Ovary (tissue), 7 donors: ENCODE measurements at regions not wholly inside any gene's neighbourhood (a gene's known extent, or its start where the extent isn't known, plus 50 kb on each side); places are given as distances from the start of the nearest gene placed in this dataset.

ENCODE experiments used
- DNase-seq, 5 donors: peaks; one replicate each; pipeline ENCODE4 v3.0.0-alpha.2; 2019 to 2020
- H3K27ac ChIP-seq, 2 donors: fragments of 200-600 bp; one replicate each; pipeline versions ENCODE4 v1.5.1 to v1.8.0; 2019 to 2022
- H3K27me3 ChIP-seq: fragments of 200-600 bp; one replicate; pipeline ENCODE4 v1.8.0; 2022
- H3K36me3 ChIP-seq: fragments of 200-600 bp; sonication (generic); one replicate; pipeline ENCODE4 v1.5.1; 2019
- H3K4me1 ChIP-seq: one replicate; pipeline ENCODE4 v1.8.1; 2013; ENCODE audit warnings: mild to moderate bottlenecking, moderate library complexity; ENCODE audit not compliant: insufficient read depth
- H3K4me3 ChIP-seq: fragments of 200-600 bp; sonication (generic); one replicate; pipeline ENCODE4 v1.5.1; 2017
- H3K9me3 ChIP-seq, 2 donors: fragments of 200-600 bp in 1 of 2; sonication (generic) in 1 of 2; one replicate each; pipeline versions ENCODE4 v1.5.1 to v1.8.1; 2013 to 2019; ENCODE audit warnings: mild to moderate bottlenecking in 1 of 2, moderate library complexity in 1 of 2
- EP300 ChIP-seq: sonication (generic); formaldehyde crosslinking; IDR thresholded peaks from one replicate; pipeline ENCODE4 v1.6.1; 2017; ENCODE audit warnings: antibody characterized with exemption
- POLR2A ChIP-seq: fragments of 450-650 bp; IDR thresholded peaks from one replicate; pipeline ENCODE4 v1.6.1; 2017; ENCODE audit warnings: antibody characterized with exemption, mild to moderate bottlenecking, moderate library complexity
- WGBS, 3 donors: extraction: QIAGEN DNeasy Blood & Tissue Kit in 1 of 3; methylation state at CpG; one replicate each; pipeline versions ENCODE4 v1.1.5 to v1.1.7; 2013 to 2017; 5-methylcytosine and 5-hydroxymethylcytosine counted together
- intact Hi-C, 4 donors: fragments of 100-400 bp; cut with DNase I; formaldehyde crosslinking; loops; one replicate each; pipeline versions ENCODE4 v1.11.0 to v1.15.1; 2022 to 2023
- TF ChIP-seq, protein P1 (sequence below), 3 donors: fragments of 450-650 bp in 2 of 3; fragments of 200-600 bp in 1 of 3; IDR thresholded peaks; one replicate each; pipeline versions ENCODE4 v1.5.1 to v1.8.0; 2016 to 2022; ENCODE audit warnings: antibody characterized with exemption in 3 of 3, mild to moderate bottlenecking in 1 of 3
- donor health status: DM: no; HTN: no; CAD: no; lungs with moderate emphysema.
- donor health status: DM: no; HTN: no; CAD: no.
- donor health status: Bipolar disorder and iron deficiency.
- donor health status: DM: no; HTN: no; CAD: no.
- donor health status: DM: yes; HTN: yes; CAD: no.

DNA sequence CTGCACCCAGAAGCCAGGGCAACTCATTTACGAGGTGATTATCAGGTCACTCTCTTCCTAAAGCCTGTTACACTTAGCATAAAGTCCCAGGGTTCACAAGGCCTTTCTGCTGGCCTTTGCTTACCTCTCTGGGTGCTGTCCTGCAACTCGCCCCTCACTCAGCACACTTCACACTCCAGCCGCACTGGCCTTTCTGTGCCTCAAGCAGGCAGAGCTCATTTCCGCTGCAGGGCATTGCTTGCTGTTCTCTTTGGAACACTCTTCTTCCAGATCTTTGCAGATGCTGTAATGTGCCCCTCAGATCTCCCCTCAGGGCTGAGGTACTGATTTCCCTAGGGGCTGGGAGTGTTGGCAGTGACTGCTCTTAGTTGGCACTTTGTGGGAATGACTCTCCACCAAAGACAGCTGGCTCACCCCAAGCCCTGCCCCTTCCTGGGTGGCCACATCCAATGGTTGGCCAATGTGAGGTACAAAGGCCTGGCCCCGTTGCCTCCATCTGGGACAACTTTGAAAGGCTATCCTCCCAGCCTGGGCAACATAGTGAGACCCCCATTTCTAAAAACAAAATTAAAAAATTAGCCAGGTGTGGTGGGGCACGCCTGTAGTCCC lies 50.8 kb upstream of the SSBP3 start:
- WGBS, 3 donors, result 86 to 92% (median 87%) methylated on average over 6 of the region's 6 CpGs
- intact Hi-C loops, result no loop called here
- TF ChIP-seq, protein P1, sequence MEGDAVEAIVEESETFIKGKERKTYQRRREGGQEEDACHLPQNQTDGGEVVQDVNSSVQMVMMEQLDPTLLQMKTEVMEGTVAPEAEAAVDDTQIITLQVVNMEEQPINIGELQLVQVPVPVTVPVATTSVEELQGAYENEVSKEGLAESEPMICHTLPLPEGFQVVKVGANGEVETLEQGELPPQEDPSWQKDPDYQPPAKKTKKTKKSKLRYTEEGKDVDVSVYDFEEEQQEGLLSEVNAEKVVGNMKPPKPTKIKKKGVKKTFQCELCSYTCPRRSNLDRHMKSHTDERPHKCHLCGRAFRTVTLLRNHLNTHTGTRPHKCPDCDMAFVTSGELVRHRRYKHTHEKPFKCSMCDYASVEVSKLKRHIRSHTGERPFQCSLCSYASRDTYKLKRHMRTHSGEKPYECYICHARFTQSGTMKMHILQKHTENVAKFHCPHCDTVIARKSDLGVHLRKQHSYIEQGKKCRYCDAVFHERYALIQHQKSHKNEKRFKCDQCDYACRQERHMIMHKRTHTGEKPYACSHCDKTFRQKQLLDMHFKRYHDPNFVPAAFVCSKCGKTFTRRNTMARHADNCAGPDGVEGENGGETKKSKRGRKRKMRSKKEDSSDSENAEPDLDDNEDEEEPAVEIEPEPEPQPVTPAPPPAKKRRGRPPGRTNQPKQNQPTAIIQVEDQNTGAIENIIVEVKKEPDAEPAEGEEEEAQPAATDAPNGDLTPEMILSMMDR (IDR thresholded peaks at IDR 0.05), result no peak
- TF ChIP-seq POLR2A (no peak), EP300 (no peak)

DNA sequence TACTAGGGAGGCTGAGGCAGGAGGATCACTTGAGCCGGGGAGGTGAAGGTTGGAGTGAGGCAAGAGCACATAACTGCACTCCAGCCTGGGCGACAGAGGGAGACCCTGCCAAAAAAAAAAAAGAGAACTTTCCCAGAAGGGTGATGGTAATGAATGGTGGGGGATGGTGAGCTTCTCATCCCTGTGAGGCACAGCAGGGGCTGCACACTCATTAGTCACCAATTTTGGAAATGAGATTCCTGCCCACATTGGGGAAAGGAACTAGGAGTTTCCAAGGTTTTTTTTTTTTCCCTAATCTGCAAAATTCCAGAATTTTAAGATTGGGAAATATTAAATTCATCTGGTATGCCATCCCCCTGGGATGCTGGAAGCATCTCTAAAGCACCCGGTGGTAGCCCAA lies 50.2 kb upstream of the SSBP3 start:
- DNase-seq, result peak in 1 of 5 donors; percentile 7
- no peaks in the 10 kb centered on the region for H3K36me3 ChIP-seq
- no peaks in the 10 kb centered on the region for H3K9me3 ChIP-seq
- no peaks in the 10 kb centered on the region for H3K4me1 ChIP-seq
- TF ChIP-seq, protein P1 (IDR thresholded peaks at IDR 0.05), result no peak
- no peak for TF ChIP-seq EP300
- TF ChIP-seq POLR2A, result no peak
- WGBS, 3 donors, result 50 to 72% (median 59%) methylated on average over 3 of the region's 3 CpGs
- H3K4me3 ChIP-seq, result no peak overlapping the region
- intact Hi-C loops, result no loop called here
- H3K27ac ChIP-seq, result no peak overlapping the region
- no peaks in the 10 kb centered on the region for H3K27me3 ChIP-seq

More for the DNA sequence above, 50.8 kb upstream of the SSBP3 start:
- H3K36me3 ChIP-seq, result no peaks in the 10 kb centered on the region
- no peaks in the 10 kb centered on the region for H3K4me1 ChIP-seq
- H3K9me3 ChIP-seq, result no peaks in the 10 kb centered on the region
- H3K4me3 ChIP-seq, result no peak overlapping the region
- peak in 1 of 5 donors; percentile 16 for DNase-seq
- no peaks in the 10 kb centered on the region for H3K27me3 ChIP-seq
- H3K27ac ChIP-seq, result no peak overlapping the region
